WTC11 (cell line): ENCODE measurements at regions not wholly inside any gene's neighbourhood (a gene's known extent, or its start where the extent isn't known, plus 50 kb on each side); places are given as distances from the start of the nearest gene placed in this dataset.

Experiments used
- ATAC-seq: fragments of 200-7000 bp; cut with Tn5 transposase; 2 replicates; pipeline ENCODE4 v1.10.0; 2021; ENCODE audit warnings: mild to moderate bottlenecking, moderate library complexity
- CTCF ChIA-PET: fragments of 300-600 bp; sonication (Branson Sonifier 250); formaldehyde crosslinking; loops from one replicate; lab custom pipeline; 2021; ENCODE audit warnings: antibody characterized with exemption; lab: Charles Lee
- POLR2A ChIA-PET: fragments of 350-600 bp; sonication (Branson Sonifier 250); formaldehyde crosslinking; loops from one replicate; lab custom pipeline; 2021; ENCODE audit warnings: antibody characterized with exemption; lab: Charles Lee
- DNase-seq: peaks from one replicate; pipeline ENCODE4 v3.0.0; 2021; ENCODE audit warnings: low spot score
- H3K27ac Mint-ChIP-seq: 2 replicates; pipeline ENCODE4 v1.8.0; 2021; ENCODE audit warnings: mixed read lengths
- H3K27me3 Mint-ChIP-seq: 2 replicates; pipeline ENCODE4 v1.8.0; 2021; ENCODE audit warnings: low read depth, mild to moderate bottlenecking, moderate library complexity, mixed read lengths
- H3K36me3 Mint-ChIP-seq: 2 replicates; pipeline ENCODE4 v1.8.0; 2021; ENCODE audit warnings: mixed read lengths
- H3K4me1 Mint-ChIP-seq: 2 replicates; pipeline ENCODE4 v1.8.0; 2022; ENCODE audit warnings: mixed read lengths
- H3K4me3 Mint-ChIP-seq: 2 replicates; pipeline ENCODE4 v1.8.0; 2021; ENCODE audit warnings: mild to moderate bottlenecking, moderate library complexity, mixed read lengths
- H3K9me3 Mint-ChIP-seq: 2 replicates; pipeline ENCODE4 v1.8.0; 2021; ENCODE audit warnings: mixed read lengths
- ATF6 ChIP-seq: sonication (generic); formaldehyde crosslinking; IDR thresholded peaks from 2 replicates; pipeline ENCODE4 v1.8.1; 2023; ENCODE audit warnings: mild to moderate bottlenecking, missing genetic modification reagents
- FOXK1 ChIP-seq: sonication (generic); formaldehyde crosslinking; IDR thresholded peaks from 2 replicates; pipeline ENCODE4 v1.8.0; 2022; ENCODE audit warnings: mild to moderate bottlenecking, moderate library complexity, missing genetic modification reagents
- GTF2I ChIP-seq: fragments of 250-450 bp; sonication (Bioruptor Pico); conservative IDR thresholded peaks from 2 replicates; pipeline ENCODE4 v1.4.0; 2021; ENCODE audit warnings: mild to moderate bottlenecking
- JUN ChIP-seq: sonication (generic); formaldehyde crosslinking; IDR thresholded peaks from 2 replicates; pipeline ENCODE4 v1.8.0; 2023; ENCODE audit warnings: mild to moderate bottlenecking, missing genetic modification reagents
- MYBL2 ChIP-seq: sonication (generic); formaldehyde crosslinking; IDR thresholded peaks from 2 replicates; pipeline ENCODE4 v1.8.1; 2023; ENCODE audit warnings: mild to moderate bottlenecking, moderate library complexity, missing genetic modification reagents
- NFYB ChIP-seq: sonication (generic); formaldehyde crosslinking; conservative IDR thresholded peaks from 2 replicates; pipeline ENCODE4 v1.8.0; 2022; ENCODE audit warnings: low read depth, missing genetic modification reagents
- NR1H2 ChIP-seq: sonication (generic); formaldehyde crosslinking; IDR thresholded peaks from 2 replicates; pipeline ENCODE4 v1.9.0; 2021; ENCODE audit warnings: mild to moderate bottlenecking, moderate library complexity, missing genetic modification reagents
- PRRX2 ChIP-seq: fragments of 250-450 bp; sonication (Bioruptor Pico); IDR thresholded peaks from 2 replicates; pipeline ENCODE4 v1.8.0; 2021; ENCODE audit warnings: mild to moderate bottlenecking
- SMAD4 ChIP-seq: sonication (generic); formaldehyde crosslinking; IDR thresholded peaks from 2 replicates; pipeline ENCODE4 v1.8.0; 2022; ENCODE audit warnings: mild to moderate bottlenecking, missing genetic modification reagents
- TCF7 ChIP-seq: sonication (generic); formaldehyde crosslinking; IDR thresholded peaks from 2 replicates; pipeline ENCODE4 v1.8.0; 2022; ENCODE audit warnings: mild to moderate bottlenecking, low read depth, missing genetic modification reagents, moderate library complexity
- ZBTB21 ChIP-seq: sonication (generic); formaldehyde crosslinking; IDR thresholded peaks from 2 replicates; pipeline ENCODE4 v1.8.1; 2023; ENCODE audit warnings: mild to moderate bottlenecking, missing genetic modification reagents, borderline replicate concordance
- ZBTB43 ChIP-seq: sonication (generic); formaldehyde crosslinking; IDR thresholded peaks from 2 replicates; pipeline ENCODE4 v1.8.1; 2023; ENCODE audit warnings: mild to moderate bottlenecking, missing genetic modification reagents
- ZNF121 ChIP-seq: sonication (generic); formaldehyde crosslinking; IDR thresholded peaks from 2 replicates; pipeline ENCODE4 v1.8.0; 2023; ENCODE audit warnings: missing genetic modification reagents
- ZNF219 ChIP-seq: sonication (generic); formaldehyde crosslinking; IDR thresholded peaks from 2 replicates; pipeline ENCODE4 v1.8.0; 2023; ENCODE audit warnings: missing genetic modification reagents, mild to moderate bottlenecking, borderline replicate concordance
- ZNF416 ChIP-seq: fragments of 250-450 bp; sonication (Bioruptor Pico); IDR thresholded peaks from 2 replicates; pipeline ENCODE4 v1.9.0; 2021; ENCODE audit warnings: mild to moderate bottlenecking, inconsistent platforms
- TF ChIP-seq, protein P1 (sequence below): fragments of 250-450 bp; sonication (Bioruptor Pico); IDR thresholded peaks from 2 replicates; pipeline ENCODE4 v1.9.0; 2021; ENCODE audit warnings: mild to moderate bottlenecking
- TF ChIP-seq, protein P2 (sequence below): fragments of 250-450 bp; sonication (Bioruptor Pico); IDR thresholded peaks from 2 replicates; pipeline ENCODE4 v1.9.0; 2021; ENCODE audit warnings: moderate library complexity, mild to moderate bottlenecking, inconsistent platforms, borderline replicate concordance

GRCh38 chr1:106944721-106945120 is 111.8 kb upstream of the PRMT6 start (continued):
- TF ChIP-seq ATF6 (no peak), SMAD4 (CRISPR knock-in tag) (no peak), NFYB (CRISPR knock-in tag) (no peak), TCF7 (CRISPR knock-in tag) (no peak), JUN (CRISPR knock-in tag) (no peak), FOXK1 (CRISPR knock-in tag) (no peak), MYBL2 (CRISPR knock-in tag) (no peak)
- TF ChIP-seq, protein P1, sequence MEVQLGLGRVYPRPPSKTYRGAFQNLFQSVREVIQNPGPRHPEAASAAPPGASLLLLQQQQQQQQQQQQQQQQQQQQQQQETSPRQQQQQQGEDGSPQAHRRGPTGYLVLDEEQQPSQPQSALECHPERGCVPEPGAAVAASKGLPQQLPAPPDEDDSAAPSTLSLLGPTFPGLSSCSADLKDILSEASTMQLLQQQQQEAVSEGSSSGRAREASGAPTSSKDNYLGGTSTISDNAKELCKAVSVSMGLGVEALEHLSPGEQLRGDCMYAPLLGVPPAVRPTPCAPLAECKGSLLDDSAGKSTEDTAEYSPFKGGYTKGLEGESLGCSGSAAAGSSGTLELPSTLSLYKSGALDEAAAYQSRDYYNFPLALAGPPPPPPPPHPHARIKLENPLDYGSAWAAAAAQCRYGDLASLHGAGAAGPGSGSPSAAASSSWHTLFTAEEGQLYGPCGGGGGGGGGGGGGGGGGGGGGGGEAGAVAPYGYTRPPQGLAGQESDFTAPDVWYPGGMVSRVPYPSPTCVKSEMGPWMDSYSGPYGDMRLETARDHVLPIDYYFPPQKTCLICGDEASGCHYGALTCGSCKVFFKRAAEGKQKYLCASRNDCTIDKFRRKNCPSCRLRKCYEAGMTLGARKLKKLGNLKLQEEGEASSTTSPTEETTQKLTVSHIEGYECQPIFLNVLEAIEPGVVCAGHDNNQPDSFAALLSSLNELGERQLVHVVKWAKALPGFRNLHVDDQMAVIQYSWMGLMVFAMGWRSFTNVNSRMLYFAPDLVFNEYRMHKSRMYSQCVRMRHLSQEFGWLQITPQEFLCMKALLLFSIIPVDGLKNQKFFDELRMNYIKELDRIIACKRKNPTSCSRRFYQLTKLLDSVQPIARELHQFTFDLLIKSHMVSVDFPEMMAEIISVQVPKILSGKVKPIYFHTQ (CRISPR knock-in tag), result no peak
- TF ChIP-seq, all 79 proteins: peak for 0

GRCh38 chr1:106952776-106953175 is 103.7 kb upstream of the PRMT6 start:
- POLR2A ChIA-PET, result no interaction called here
- no peak overlapping the region for H3K27ac Mint-ChIP-seq
- H3K4me3 Mint-ChIP-seq, result no peak overlapping the region
- H3K4me1 Mint-ChIP-seq, result peaks cover 12% of the 10 kb centered on the region
- no peaks in the 10 kb centered on the region for H3K9me3 Mint-ChIP-seq
- H3K27me3 Mint-ChIP-seq, result no peaks in the 10 kb centered on the region
- DNase-seq (no peak), ATAC-seq (no peak)
- CTCF ChIA-PET, result no interaction called here
- no peak for TF ChIP-seq ZNF219 (CRISPR knock-in tag)
- no peak for TF ChIP-seq NR1H2 (CRISPR knock-in tag)
- TF ChIP-seq ATF6, result no peak
- TF ChIP-seq GTF2I (CRISPR knock-in tag), result no peak
- no peak for TF ChIP-seq ZNF121 (CRISPR knock-in tag)
- no peak for TF ChIP-seq ZNF416 (CRISPR knock-in tag)
- TF ChIP-seq, protein P1 (CRISPR knock-in tag), result no peak
- TF ChIP-seq PRRX2 (CRISPR knock-in tag), result no peak
- no peak for TF ChIP-seq ZBTB21 (CRISPR knock-in tag)
- no peak for TF ChIP-seq ZBTB43 (CRISPR knock-in tag)
- TF ChIP-seq, protein P2, sequence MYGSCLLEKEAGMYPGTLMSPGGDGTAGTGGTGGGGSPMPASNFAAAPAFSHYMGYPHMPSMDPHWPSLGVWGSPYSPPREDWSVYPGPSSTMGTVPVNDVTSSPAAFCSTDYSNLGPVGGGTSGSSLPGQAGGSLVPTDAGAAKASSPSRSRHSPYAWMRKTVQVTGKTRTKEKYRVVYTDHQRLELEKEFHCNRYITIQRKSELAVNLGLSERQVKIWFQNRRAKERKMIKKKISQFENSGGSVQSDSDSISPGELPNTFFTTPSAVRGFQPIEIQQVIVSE (CRISPR knock-in tag), result no peak
- H3K36me3 Mint-ChIP-seq, result no peaks in the 10 kb centered on the region
